Fibroblast of peridontal ligament (primary cell): ENCODE measurements at regions not wholly inside any gene's neighbourhood (a gene's known extent, or its start where the extent isn't known, plus 50 kb on each side); places are given as distances from the start of the nearest gene placed in this dataset.
A peak's percentile ranks its signal among the peaks of the same experiment; 100 is the strongest.

Experiments used
- DNase-seq: peaks from one replicate; pipeline ENCODE4 v3.0.0-alpha.2; 2010; ENCODE audit errors: extremely low read depth

GRCh38 chr11:70872955-70873735, 379.2 kb downstream of the SHANK2 start:
- peak; percentile 14 for DNase-seq

- DNase-seq, result no peak
Observed at GRCh38 chr11:70873736-70874412, 378.5 kb downstream of the SHANK2 start.

GRCh38 chr11:70876685-70877084, 375.7 kb downstream of the SHANK2 start:
- DNase-seq, result no peak

- DNase-seq, result no peak
Observed at GRCh38 chr11:70877151-70877550, 375.2 kb downstream of the SHANK2 start.

- DNase-seq, result no peak
Observed at GRCh38 chr11:70878366-70878765, 374.0 kb downstream of the SHANK2 start.

GRCh38 chr11:70879601-70880285, 372.6 kb downstream of the SHANK2 start:
- no peak for DNase-seq

- no peak for DNase-seq
Observed at GRCh38 chr11:70880416-70880815, 372.0 kb downstream of the SHANK2 start.

GRCh38 chr11:70881948-70882715, 370.2 kb downstream of the SHANK2 start:
- no peak for DNase-seq

- DNase-seq, result no peak
Observed at GRCh38 chr11:70882716-70883085, 369.7 kb downstream of the SHANK2 start.

- no peak for DNase-seq
Observed at GRCh38 chr11:70883323-70883940, 368.9 kb downstream of the SHANK2 start.

GRCh38 chr11:70883973-70884623, 368.3 kb downstream of the SHANK2 start:
- DNase-seq, result peak; percentile 82

- peak; percentile 40 for DNase-seq
Observed at GRCh38 chr11:70885281-70886231, 366.8 kb downstream of the SHANK2 start.

GRCh38 chr11:70886256-70886655, 366.1 kb downstream of the SHANK2 start:
- no peak for DNase-seq

- DNase-seq, result no peak
Observed at GRCh38 chr11:70886676-70887541, 365.5 kb downstream of the SHANK2 start.

GRCh38 chr11:70887542-70887827, 364.9 kb downstream of the SHANK2 start:
- DNase-seq, result no peak

GRCh38 chr11:70888061-70888460, 364.3 kb downstream of the SHANK2 start:
- no peak for DNase-seq

GRCh38 chr11:70889411-70889810, 363.0 kb downstream of the SHANK2 start:
- DNase-seq, result no peak

GRCh38 chr11:70891844-70892380, 360.5 kb downstream of the SHANK2 start:
- no peak for DNase-seq

- DNase-seq, result no peak
Observed at GRCh38 chr11:70892889-70893288, 359.5 kb downstream of the SHANK2 start.
